OCI-LY7 (cell line): ENCODE measurements at regions not wholly inside any gene's neighbourhood (a gene's known extent, or its start where the extent isn't known, plus 50 kb on each side); places are given as distances from the start of the nearest gene placed in this dataset.

Experiments
- CTCF ChIP-seq: fragments of 200-600 bp; sonication (generic); conservative IDR thresholded peaks from 2 replicates; pipeline ENCODE4 v1.5.1; 2014; ENCODE audit warnings: mild to moderate bottlenecking, antibody characterized with exemption, low read length, moderate library complexity, mixed read lengths
- EZH2phosphoT487 ChIP-seq: fragments of 200-600 bp; sonication (generic); IDR thresholded peaks from 2 replicates; pipeline ENCODE4 v1.6.1; 2018; ENCODE audit warnings: low read depth, borderline replicate concordance, mild to moderate bottlenecking, mixed run types, antibody characterized with exemption, low read length, moderate library complexity, mixed read lengths

GRCh38 chr1:78211483-78212092 is 165.8 kb downstream of the GIPC2 start:
- no peak for TF ChIP-seq CTCF
- TF ChIP-seq EZH2phosphoT487, result no peak
